Stomach (tissue), 8 donors: ENCODE measurements at regions not wholly inside any gene's neighbourhood (a gene's known extent, or its start where the extent isn't known, plus 50 kb on each side); places are given as distances from the start of the nearest gene placed in this dataset.
A peak's percentile ranks its signal among the peaks of the same experiment; 100 is the strongest.

Source experiments
- DNase-seq, 2 donors: peaks; one replicate each; pipeline versions ENCODE4 v3.0.0 to v3.0.0-alpha.2; 2013 to 2019
- H3K27ac ChIP-seq, 5 donors: fragments of 200-600 bp in 4 of 5; sonication (generic) in 4 of 5; one replicate each; pipeline ENCODE4 v1.5.1; 2013 to 2019; ENCODE audit warnings: mild to moderate bottlenecking in 1 of 5, moderate library complexity in 1 of 5
- H3K27me3 ChIP-seq, 3 donors: fragments of 200-600 bp; sonication (generic); one replicate each; pipeline ENCODE4 v1.5.1; 2017 to 2019; ENCODE audit warnings: mixed run types in 1 of 3
- H3K36me3 ChIP-seq, 4 donors: fragments of 200-600 bp; sonication (generic); 1 replicate in 3 of 4; 2 replicates in 1 of 4; pipeline ENCODE4 v1.5.1; 2016 to 2019
- H3K4me1 ChIP-seq, 4 donors: fragments of 200-600 bp; sonication (generic); one replicate each; pipeline ENCODE4 v1.5.1; 2016 to 2019
- H3K4me3 ChIP-seq, 4 donors: fragments of 200-600 bp; sonication (generic) in 3 of 4; one replicate each; pipeline ENCODE4 v1.5.1; 2016 to 2019; ENCODE audit warnings: mild to moderate bottlenecking in 1 of 4
- H3K9me3 ChIP-seq, 4 donors: fragments of 200-600 bp; sonication (generic); one replicate each; pipeline ENCODE4 v1.5.1; 2016 to 2019
- CTCF ChIP-seq, 7 experiments: fragments of 450-650 bp in 4 of 7; fragments of 200-600 bp in 3 of 7; sonication (generic) in 3 of 7; IDR thresholded peaks; one replicate each; pipeline ENCODE4 v1.5.1; 2016 to 2019; ENCODE audit warnings: antibody characterized with exemption in 7 of 7, control low read depth in 2 of 7, mild to moderate bottlenecking in 1 of 7
- EP300 ChIP-seq: sonication (generic); formaldehyde crosslinking; IDR thresholded peaks from one replicate; pipeline ENCODE4 v1.6.1; 2017; ENCODE audit warnings: antibody characterized with exemption
- POLR2A ChIP-seq, 4 donors: fragments of 450-650 bp; IDR thresholded peaks; one replicate each; pipeline ENCODE4 v1.6.1; 2016; ENCODE audit warnings: antibody characterized with exemption in 4 of 4, control low read depth in 2 of 4, mild to moderate bottlenecking in 1 of 4, moderate library complexity in 1 of 4
- POLR2AphosphoS5 ChIP-seq, 3 donors: sonication (generic); formaldehyde crosslinking; IDR thresholded peaks; one replicate each; pipeline ENCODE4 v1.6.1; 2016; ENCODE audit warnings: antibody characterized with exemption in 3 of 3
- WGBS, 5 donors: extraction: QIAGEN DNeasy Blood & Tissue Kit in 3 of 5; methylation state at CpG; one replicate each; pipeline versions ENCODE4 v1.1.5 to v1.1.7; 2013 to 2018; 5-methylcytosine and 5-hydroxymethylcytosine counted together
- intact Hi-C: fragments of 100-400 bp; cut with DNase I; formaldehyde crosslinking; loops from one replicate; pipeline ENCODE4 v1.15.1; 2023; ENCODE audit warnings: low total_unique reads
- donor health status: healthy with polysubstance abuse.
- donor health status: Bipolar disorder and iron deficiency.
- donor health status: healthy.

- no peak overlapping the region for H3K27ac ChIP-seq
- intact Hi-C loops, result no loop called here
- no peaks in the 10 kb centered on the region for H3K9me3 ChIP-seq
- no peaks in the 10 kb centered on the region for H3K27me3 ChIP-seq
- H3K4me3 ChIP-seq, result no peak overlapping the region
- DNase-seq, result no peak
- no peaks in the 10 kb centered on the region for H3K36me3 ChIP-seq
- TF ChIP-seq POLR2AphosphoS5 (IDR thresholded peaks at IDR 0.05) (no peak), CTCF (IDR thresholded peaks at IDR 0.05) (no peak), EP300 (no peak), POLR2A (IDR thresholded peaks at IDR 0.05) (no peak)
- H3K4me1 ChIP-seq, result no peaks in the 10 kb centered on the region
These were observed 707.5 kb downstream of the ZWINT start for GRCh38 chr10:55653531-55653930.

- WGBS, 5 donors, result 50 to 93% (median 77%) methylated on average over 1 of the region's 1 CpG
These were observed 719.5 kb downstream of the ZWINT start for GRCh38 chr10:55641601-55642000.

GRCh38 chr10:55631071-55631654 lies 729.9 kb downstream of the ZWINT start:
- Histone ChIP-seq H3K4me1 (peaks cover 0 to 35% (median 19%) of the 10 kb centered on the region in 4 donors), H3K27ac (peak overlapping the region in 3 of 5 donors; percentile 39 to 73 (median 52)), H3K27me3 (peaks cover 0 to 35% (median 0%) of the 10 kb centered on the region in 3 donors), H3K9me3 (no peaks in the 10 kb centered on the region), H3K4me3 (peak overlapping the region; percentile 46 to 69 (median 53)), H3K36me3 (no peaks in the 10 kb centered on the region)
- TF ChIP-seq CTCF (IDR thresholded peaks at IDR 0.05) (peak in 5 of 7 experiments; percentile 58 to 89 (median 75)), EP300 (no peak), POLR2AphosphoS5 (IDR thresholded peaks at IDR 0.05) (peak in 1 of 3 donors; percentile 9)
- intact Hi-C loops, result no loop called here
- peak; percentile 73 to 88 for DNase-seq
- 2 to 12% (median 3%) methylated on average over 38 to 49 of the region's 49 CpGs for WGBS, 5 donors

More at GRCh38 chr10:55641601-55642000, 719.5 kb downstream of the ZWINT start:
- intact Hi-C loops, result no loop called here
- Histone ChIP-seq H3K9me3 (no peaks in the 10 kb centered on the region), H3K27me3 (no peaks in the 10 kb centered on the region), H3K4me1 (no peaks in the 10 kb centered on the region), H3K36me3 (no peaks in the 10 kb centered on the region), H3K27ac (no peak overlapping the region), H3K4me3 (no peak overlapping the region)
- TF ChIP-seq CTCF (IDR thresholded peaks at IDR 0.05) (no peak), POLR2A (IDR thresholded peaks at IDR 0.05) (no peak), EP300 (no peak), POLR2AphosphoS5 (IDR thresholded peaks at IDR 0.05) (no peak)
- DNase-seq, result no peak

GRCh38 chr10:55630491-55631056 lies 730.5 kb downstream of the ZWINT start:
- 2 to 4% (median 3%) methylated on average over 18 to 35 of the region's 35 CpGs for WGBS, 5 donors
- peak in 1 of 2 donors; percentile 62 for DNase-seq
- Histone ChIP-seq H3K4me1 (peaks cover 0 to 35% (median 19%) of the 10 kb centered on the region in 4 donors), H3K27ac (peak overlapping the region in 3 of 5 donors; percentile 39 to 73 (median 52)), H3K27me3 (peaks cover 0 to 35% (median 0%) of the 10 kb centered on the region in 3 donors), H3K9me3 (no peaks in the 10 kb centered on the region), H3K36me3 (no peaks in the 10 kb centered on the region), H3K4me3 (peak overlapping the region; percentile 46 to 69 (median 53))
- intact Hi-C loops, result no loop called here
- TF ChIP-seq POLR2A (IDR thresholded peaks at IDR 0.05) (no peak), CTCF (IDR thresholded peaks at IDR 0.05) (no peak), POLR2AphosphoS5 (IDR thresholded peaks at IDR 0.05) (no peak), EP300 (no peak)
